Tibial artery (tissue), 4 donors: ENCODE measurements at regions not wholly inside any gene's neighbourhood (a gene's known extent, or its start where the extent isn't known, plus 50 kb on each side); places are given as distances from the start of the nearest gene placed in this dataset.

Experiments used
- DNase-seq, 2 donors: peaks; one replicate each; pipeline ENCODE4 v3.0.0-alpha.2; 2019
- H3K27ac ChIP-seq, 2 donors: fragments of 200-600 bp; sonication (generic) in 1 of 2; 1 replicate in 1 of 2; 2 replicates in 1 of 2; pipeline ENCODE4 v1.5.1; 2018 to 2019; ENCODE audit warnings: mild to moderate bottlenecking in 1 of 2
- H3K27me3 ChIP-seq, 2 donors: fragments of 200-600 bp; sonication (generic) in 1 of 2; one replicate each; pipeline versions ENCODE4 v1.5.1 to v1.6.0; 2016 to 2019
- H3K36me3 ChIP-seq, 3 donors: fragments of 200-600 bp; sonication (generic) in 2 of 3; one replicate each; pipeline ENCODE4 v1.5.1; 2016 to 2019; ENCODE audit warnings: mild to moderate bottlenecking in 2 of 3
- H3K4me1 ChIP-seq, 4 donors: fragments of 200-600 bp; sonication (generic) in 2 of 4; 1 replicate in 3 of 4; 2 replicates in 1 of 4; pipeline ENCODE4 v1.5.1; 2016 to 2019
- H3K4me3 ChIP-seq, 2 donors: fragments of 200-600 bp; sonication (generic) in 1 of 2; 1 replicate in 1 of 2; 2 replicates in 1 of 2; pipeline ENCODE4 v1.5.1; 2018 to 2019; ENCODE audit warnings: mild to moderate bottlenecking in 2 of 2
- H3K9me3 ChIP-seq, 3 donors: fragments of 200-600 bp; sonication (generic) in 1 of 3; one replicate each; pipeline ENCODE4 v1.5.1; 2016 to 2019
- intact Hi-C: fragments of 100-400 bp; cut with DNase I; formaldehyde crosslinking; loops from one replicate; pipeline ENCODE4 v1.15.0; 2023; ENCODE audit warnings: low total_unique reads
- TF ChIP-seq, protein P1 (sequence below), 2 experiments: fragments of 200-600 bp in 1 of 2; fragments of 450-650 bp in 1 of 2; IDR thresholded peaks; one replicate each; pipeline ENCODE4 v1.5.1; 2017 to 2019; ENCODE audit warnings: antibody characterized with exemption in 2 of 2, mild to moderate bottlenecking in 1 of 2, moderate library complexity in 1 of 2

DNA sequence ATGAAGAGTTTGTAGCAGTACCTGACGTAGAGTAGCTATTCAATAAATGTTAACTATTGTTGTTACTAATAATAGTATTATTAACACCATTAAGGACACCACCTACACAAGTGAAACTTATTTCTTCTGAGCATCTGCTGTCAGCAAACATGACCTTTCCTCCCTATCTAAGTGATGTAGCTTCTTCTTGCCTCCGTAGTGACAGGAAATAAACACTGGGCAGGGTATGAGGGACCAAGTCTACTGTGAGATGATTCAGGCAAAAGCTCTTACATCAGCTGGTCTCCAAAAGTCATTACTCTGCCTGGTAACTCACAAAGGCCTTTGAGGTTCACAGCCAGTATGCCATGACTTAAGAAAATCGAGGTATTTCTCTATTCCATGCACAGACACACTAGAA, 750.5 kb downstream of the CPS1 start:
- H3K4me1 ChIP-seq = no peaks in the 10 kb centered on the region
- no peaks in the 10 kb centered on the region for H3K36me3 ChIP-seq
- no peaks in the 10 kb centered on the region for H3K9me3 ChIP-seq
- no peak for DNase-seq
- TF ChIP-seq, protein P1, sequence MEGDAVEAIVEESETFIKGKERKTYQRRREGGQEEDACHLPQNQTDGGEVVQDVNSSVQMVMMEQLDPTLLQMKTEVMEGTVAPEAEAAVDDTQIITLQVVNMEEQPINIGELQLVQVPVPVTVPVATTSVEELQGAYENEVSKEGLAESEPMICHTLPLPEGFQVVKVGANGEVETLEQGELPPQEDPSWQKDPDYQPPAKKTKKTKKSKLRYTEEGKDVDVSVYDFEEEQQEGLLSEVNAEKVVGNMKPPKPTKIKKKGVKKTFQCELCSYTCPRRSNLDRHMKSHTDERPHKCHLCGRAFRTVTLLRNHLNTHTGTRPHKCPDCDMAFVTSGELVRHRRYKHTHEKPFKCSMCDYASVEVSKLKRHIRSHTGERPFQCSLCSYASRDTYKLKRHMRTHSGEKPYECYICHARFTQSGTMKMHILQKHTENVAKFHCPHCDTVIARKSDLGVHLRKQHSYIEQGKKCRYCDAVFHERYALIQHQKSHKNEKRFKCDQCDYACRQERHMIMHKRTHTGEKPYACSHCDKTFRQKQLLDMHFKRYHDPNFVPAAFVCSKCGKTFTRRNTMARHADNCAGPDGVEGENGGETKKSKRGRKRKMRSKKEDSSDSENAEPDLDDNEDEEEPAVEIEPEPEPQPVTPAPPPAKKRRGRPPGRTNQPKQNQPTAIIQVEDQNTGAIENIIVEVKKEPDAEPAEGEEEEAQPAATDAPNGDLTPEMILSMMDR (IDR thresholded peaks at IDR 0.05) = no peak
- no peak overlapping the region for H3K4me3 ChIP-seq
- intact Hi-C loops = no loop called here
- H3K27ac ChIP-seq = no peak overlapping the region
- H3K27me3 ChIP-seq = no peaks in the 10 kb centered on the region
